ENCODE measurements at regions not wholly inside any gene's neighbourhood (a gene's known extent, or its start where the extent isn't known, plus 50 kb on each side); places are given as distances from the start of the nearest gene placed in this dataset.

DNA sequence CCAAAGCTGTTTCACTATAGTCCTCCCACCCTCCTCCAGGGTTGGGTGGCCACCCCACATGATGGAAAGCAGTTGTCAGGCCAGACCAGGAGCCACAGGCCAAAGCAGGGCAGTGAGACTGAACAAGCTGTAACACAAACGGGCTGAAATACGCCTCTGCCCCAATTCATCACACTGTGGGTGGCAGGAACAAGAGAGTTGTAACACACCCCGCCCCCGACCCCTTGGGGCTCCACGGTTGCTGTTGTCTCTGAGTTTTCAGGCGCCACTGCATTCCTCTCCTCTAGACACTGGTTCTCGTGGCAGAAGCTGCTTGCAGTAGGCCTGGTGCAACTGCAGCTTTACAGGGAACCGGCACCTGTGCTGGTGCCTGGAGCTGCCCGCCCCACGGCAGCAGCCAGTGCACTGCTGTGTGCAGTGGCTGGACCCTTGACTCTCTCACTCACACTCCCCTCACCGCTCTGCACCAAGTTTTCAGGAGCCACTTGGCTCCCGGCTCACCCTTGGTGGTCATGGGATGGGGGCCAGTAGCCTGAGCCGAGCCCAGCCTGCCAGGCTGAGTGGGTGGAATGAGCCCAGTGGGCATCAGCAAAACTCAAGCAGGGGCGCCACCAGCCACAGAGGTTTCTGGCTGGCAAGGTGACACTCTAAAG, 1314.5 kb upstream of the MIR17HG start:
- TF ChIP-seq, protein P1, sequence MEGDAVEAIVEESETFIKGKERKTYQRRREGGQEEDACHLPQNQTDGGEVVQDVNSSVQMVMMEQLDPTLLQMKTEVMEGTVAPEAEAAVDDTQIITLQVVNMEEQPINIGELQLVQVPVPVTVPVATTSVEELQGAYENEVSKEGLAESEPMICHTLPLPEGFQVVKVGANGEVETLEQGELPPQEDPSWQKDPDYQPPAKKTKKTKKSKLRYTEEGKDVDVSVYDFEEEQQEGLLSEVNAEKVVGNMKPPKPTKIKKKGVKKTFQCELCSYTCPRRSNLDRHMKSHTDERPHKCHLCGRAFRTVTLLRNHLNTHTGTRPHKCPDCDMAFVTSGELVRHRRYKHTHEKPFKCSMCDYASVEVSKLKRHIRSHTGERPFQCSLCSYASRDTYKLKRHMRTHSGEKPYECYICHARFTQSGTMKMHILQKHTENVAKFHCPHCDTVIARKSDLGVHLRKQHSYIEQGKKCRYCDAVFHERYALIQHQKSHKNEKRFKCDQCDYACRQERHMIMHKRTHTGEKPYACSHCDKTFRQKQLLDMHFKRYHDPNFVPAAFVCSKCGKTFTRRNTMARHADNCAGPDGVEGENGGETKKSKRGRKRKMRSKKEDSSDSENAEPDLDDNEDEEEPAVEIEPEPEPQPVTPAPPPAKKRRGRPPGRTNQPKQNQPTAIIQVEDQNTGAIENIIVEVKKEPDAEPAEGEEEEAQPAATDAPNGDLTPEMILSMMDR (conservative IDR thresholded peaks at IDR 0.05) = no peak
- no peak for TF ChIP-seq EZH2 (IDR thresholded peaks at IDR 0.05; ENCODE audit: low read depth)
